Heart right ventricle (tissue), 16 donors: ENCODE measurements at regions not wholly inside any gene's neighbourhood (a gene's known extent, or its start where the extent isn't known, plus 50 kb on each side); places are given as distances from the start of the nearest gene placed in this dataset.

Experiments
- ATAC-seq, 8 donors: fragments of 200-7000 bp; cut with Tn5 transposase; one replicate each; pipeline ENCODE4 v1.9.1; 2020; ENCODE audit warnings: mild to moderate bottlenecking in 8 of 8, moderate library complexity in 8 of 8, moderate number of reproducible peaks in 1 of 8
- DNase-seq, 2 donors: peaks; one replicate each; pipeline ENCODE4 v3.0.0-alpha.2; 2020
- H3K27ac ChIP-seq, 10 donors: fragments of 200-600 bp; sonication (generic) in 2 of 10; one replicate each; pipeline versions ENCODE4 v1.5.0 to v1.8.0; 2020 to 2022; ENCODE audit warnings: mild to moderate bottlenecking in 3 of 10
- H3K27me3 ChIP-seq, 7 donors: fragments of 200-600 bp; one replicate each; pipeline ENCODE4 v1.8.0; 2021 to 2022; ENCODE audit warnings: mild to moderate bottlenecking in 2 of 7
- H3K36me3 ChIP-seq, 9 donors: fragments of 200-600 bp; sonication (generic) in 1 of 9; one replicate each; pipeline versions ENCODE4 v1.5.0 to v1.8.0; 2020 to 2022; ENCODE audit warnings: mild to moderate bottlenecking in 2 of 9
- H3K4me1 ChIP-seq, 9 donors: fragments of 200-600 bp; sonication (generic) in 1 of 9; one replicate each; pipeline versions ENCODE4 v1.5.0 to v1.8.0; 2020 to 2022; ENCODE audit warnings: mild to moderate bottlenecking in 4 of 9
- H3K4me3 ChIP-seq, 10 donors: fragments of 200-600 bp; sonication (generic) in 2 of 10; one replicate each; pipeline versions ENCODE4 v1.5.0 to v1.8.0; 2020 to 2022; ENCODE audit warnings: mild to moderate bottlenecking in 7 of 10, moderate library complexity in 2 of 10
- H3K9me3 ChIP-seq, 11 donors: fragments of 200-600 bp in 10 of 11; sonication (generic) in 2 of 11; one replicate each; pipeline versions ENCODE4 v1.5.0 to v1.8.0; 2013 to 2022; ENCODE audit warnings: mild to moderate bottlenecking in 2 of 11, control low read depth in 1 of 11, moderate library complexity in 1 of 11
- CTCF ChIP-seq, 9 donors: fragments of 200-600 bp; sonication (generic) in 2 of 9; IDR thresholded peaks; one replicate each; pipeline versions ENCODE4 v1.5.0 to v1.8.0; 2021 to 2022; ENCODE audit warnings: antibody characterized with exemption in 9 of 9, mild to moderate bottlenecking in 5 of 9, moderate library complexity in 1 of 9
- WGBS, 2 donors: extraction: QIAGEN DNeasy Blood & Tissue Kit; methylation state at CpG; one replicate each; pipeline ENCODE4 v1.1.7; 2013; ENCODE audit warnings: inconsistent platforms in 1 of 2; 5-methylcytosine and 5-hydroxymethylcytosine counted together
- intact Hi-C, 10 donors: fragments of 100-400 bp; cut with DNase I; formaldehyde crosslinking; loops; one replicate each; pipeline versions ENCODE4 v1.11.1 to v1.14.2; 2022
- donor health status: Arrhythmogenic right ventricular cardiomyopathy.
- donor health status: ischemic (EF 13 %, LVEDD 7.1; RV severe dilation, severe dysfunction).
- donor health status: healthy with polysubstance abuse.
- donor health status: DM: no; HTN: yes; CAD: no.
- donor health status: DM: no; HTN: no; CAD: no.
- donor health status: ischemic (EF 25% LVEDD 6.9; RV normal size, moderate dysfunction).
- donor health status: ischemic (EF 25% LVEDD 5.7; RV mildly dilated, moderate dysfunction).
- donor health status: healthy.
- donor health status: DM: yes; HTN: yes; CAD: no.
- donor health status: Ischemic cardiomyopathy.
- donor health status: ischemic (EF 35%, LVEDD 5.7; RV mildly dilated, moderate dysfunction).
- donor health status: nonischemic (EF 11% LVEDD 7.7; RV severe dilation, severe dysfunction).
- donor health status: DM: yes; HTN: yes; CAD: no.
- donor health status: PGD.
- donor health status: ischemic (EF 29% LVEDD 5.4; RV normal size, mild dysfunction).
- donor health status: nonischemic (EF 23%, LVEDD 6.1; RV moderate dilation, normal function).

- no peaks in the 10 kb centered on the region for H3K9me3 ChIP-seq
- no peaks in the 10 kb centered on the region for H3K36me3 ChIP-seq
- DNase-seq, result no peak
- no peak overlapping the region for H3K4me3 ChIP-seq
- no peak overlapping the region for H3K27ac ChIP-seq
- no peaks in the 10 kb centered on the region for H3K4me1 ChIP-seq
- intact Hi-C loops, result no loop called here
- no peak for ATAC-seq
- no peaks in the 10 kb centered on the region for H3K27me3 ChIP-seq
- 31 to 32% methylated on average over 5 of the region's 5 CpGs for WGBS, 2 donors
- peak in 8 of 9 donors; percentile 8 to 59 (median 40) for TF ChIP-seq CTCF (IDR thresholded peaks at IDR 0.05)
Measured at GRCh38 chr18:40159141-40160017, 1795.7 kb upstream of the PIK3C3 start.

GRCh38 chr18:40157120-40157519, 1797.9 kb upstream of the PIK3C3 start:
- WGBS, 2 donors, result 83 to 92% methylated on average over 7 of the region's 7 CpGs
- DNase-seq (no peak), ATAC-seq (no peak)
- H3K27ac ChIP-seq, result no peak overlapping the region
- TF ChIP-seq CTCF (IDR thresholded peaks at IDR 0.05), result no peak
- no peaks in the 10 kb centered on the region for H3K9me3 ChIP-seq
- no peaks in the 10 kb centered on the region for H3K4me1 ChIP-seq
- H3K4me3 ChIP-seq, result no peak overlapping the region
- no peaks in the 10 kb centered on the region for H3K36me3 ChIP-seq
- no peaks in the 10 kb centered on the region for H3K27me3 ChIP-seq
- intact Hi-C loops, result no loop called here

GRCh38 chr18:40152859-40153258, 1802.2 kb upstream of the PIK3C3 start:
- Histone ChIP-seq H3K27me3 (no peaks in the 10 kb centered on the region), H3K4me3 (no peak overlapping the region), H3K4me1 (no peaks in the 10 kb centered on the region), H3K27ac (no peak overlapping the region), H3K9me3 (no peaks in the 10 kb centered on the region), H3K36me3 (no peaks in the 10 kb centered on the region)
- intact Hi-C loops, result no loop called here
- ATAC-seq (no peak), DNase-seq (no peak)
- no peak for TF ChIP-seq CTCF (IDR thresholded peaks at IDR 0.05)

- WGBS, 2 donors, result 90 to 92% methylated on average over 4 of the region's 4 CpGs
- Histone ChIP-seq H3K9me3 (no peaks in the 10 kb centered on the region), H3K36me3 (no peaks in the 10 kb centered on the region), H3K27ac (no peak overlapping the region), H3K4me3 (no peak overlapping the region), H3K27me3 (no peaks in the 10 kb centered on the region), H3K4me1 (no peaks in the 10 kb centered on the region)
- no peak for TF ChIP-seq CTCF (IDR thresholded peaks at IDR 0.05)
- intact Hi-C loops, result no loop called here
- no peak for ATAC-seq
- DNase-seq, result no peak
Measured at GRCh38 chr18:40148960-40149359, 1806.1 kb upstream of the PIK3C3 start.
